Epithelial cell of proximal tubule (primary cell): ENCODE measurements at regions not wholly inside any gene's neighbourhood (a gene's known extent, or its start where the extent isn't known, plus 50 kb on each side); places are given as distances from the start of the nearest gene placed in this dataset.

Experiments used
- DNase-seq: peaks from one replicate; pipeline ENCODE4 v3.0.0-alpha.2; 2011; ENCODE audit warnings: low read depth
- H3K4me3 ChIP-seq: 2 replicates; pipeline ENCODE4 v1.5.1; 2011; ENCODE audit warnings: low read depth, mild to moderate bottlenecking, low read length
- TF ChIP-seq, protein P1 (sequence below): conservative IDR thresholded peaks from 2 replicates; pipeline ENCODE4 v1.5.1; 2012; ENCODE audit warnings: low read depth, mild to moderate bottlenecking, low read length

DNA sequence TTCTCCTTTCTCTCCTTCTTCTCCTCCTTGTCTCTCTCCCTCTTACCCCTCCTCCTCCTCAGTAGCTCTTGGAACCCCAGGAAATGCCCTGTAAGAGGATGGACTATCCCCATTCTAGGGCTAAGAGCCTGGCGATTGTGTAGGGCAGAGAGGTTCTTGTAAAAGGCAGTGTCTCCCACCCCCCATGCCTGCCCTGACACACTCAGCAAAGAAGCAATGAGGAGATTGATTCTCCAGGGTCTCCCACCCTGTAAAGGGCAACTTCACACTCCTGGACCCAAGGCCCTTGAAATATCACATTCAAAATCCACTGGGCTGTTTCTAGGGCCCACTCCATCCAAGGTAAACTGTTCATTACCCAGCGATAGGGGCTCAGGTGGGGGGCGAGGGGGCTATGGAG lies 144.1 kb downstream of the INSIG2 start:
- TF ChIP-seq, protein P1, sequence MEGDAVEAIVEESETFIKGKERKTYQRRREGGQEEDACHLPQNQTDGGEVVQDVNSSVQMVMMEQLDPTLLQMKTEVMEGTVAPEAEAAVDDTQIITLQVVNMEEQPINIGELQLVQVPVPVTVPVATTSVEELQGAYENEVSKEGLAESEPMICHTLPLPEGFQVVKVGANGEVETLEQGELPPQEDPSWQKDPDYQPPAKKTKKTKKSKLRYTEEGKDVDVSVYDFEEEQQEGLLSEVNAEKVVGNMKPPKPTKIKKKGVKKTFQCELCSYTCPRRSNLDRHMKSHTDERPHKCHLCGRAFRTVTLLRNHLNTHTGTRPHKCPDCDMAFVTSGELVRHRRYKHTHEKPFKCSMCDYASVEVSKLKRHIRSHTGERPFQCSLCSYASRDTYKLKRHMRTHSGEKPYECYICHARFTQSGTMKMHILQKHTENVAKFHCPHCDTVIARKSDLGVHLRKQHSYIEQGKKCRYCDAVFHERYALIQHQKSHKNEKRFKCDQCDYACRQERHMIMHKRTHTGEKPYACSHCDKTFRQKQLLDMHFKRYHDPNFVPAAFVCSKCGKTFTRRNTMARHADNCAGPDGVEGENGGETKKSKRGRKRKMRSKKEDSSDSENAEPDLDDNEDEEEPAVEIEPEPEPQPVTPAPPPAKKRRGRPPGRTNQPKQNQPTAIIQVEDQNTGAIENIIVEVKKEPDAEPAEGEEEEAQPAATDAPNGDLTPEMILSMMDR, result no peak
- no peak overlapping the region for H3K4me3 ChIP-seq
- DNase-seq, result no peak

DNA sequence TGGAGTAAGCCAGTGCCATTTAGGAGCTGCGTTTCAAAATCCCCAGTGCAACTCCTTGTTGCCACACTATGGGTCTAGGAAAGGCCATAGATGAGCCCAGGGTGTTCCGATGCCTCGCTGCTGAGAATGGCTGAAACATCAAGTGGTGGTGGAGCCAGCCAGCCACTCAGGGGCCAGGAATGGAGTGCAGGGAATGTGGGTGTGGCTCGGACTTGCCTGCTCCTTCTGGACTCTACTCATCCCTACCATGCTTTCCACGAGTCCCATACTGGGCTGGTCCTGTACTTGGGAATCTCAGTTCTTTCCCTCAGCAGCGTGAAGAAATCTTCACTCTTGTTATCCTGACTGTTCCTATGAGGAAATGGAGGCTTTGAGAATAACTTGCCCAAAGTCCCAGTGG lies 143.5 kb downstream of the INSIG2 start:
- no peak overlapping the region for H3K4me3 ChIP-seq
- no peak for DNase-seq
- TF ChIP-seq, protein P1, result no peak

DNA sequence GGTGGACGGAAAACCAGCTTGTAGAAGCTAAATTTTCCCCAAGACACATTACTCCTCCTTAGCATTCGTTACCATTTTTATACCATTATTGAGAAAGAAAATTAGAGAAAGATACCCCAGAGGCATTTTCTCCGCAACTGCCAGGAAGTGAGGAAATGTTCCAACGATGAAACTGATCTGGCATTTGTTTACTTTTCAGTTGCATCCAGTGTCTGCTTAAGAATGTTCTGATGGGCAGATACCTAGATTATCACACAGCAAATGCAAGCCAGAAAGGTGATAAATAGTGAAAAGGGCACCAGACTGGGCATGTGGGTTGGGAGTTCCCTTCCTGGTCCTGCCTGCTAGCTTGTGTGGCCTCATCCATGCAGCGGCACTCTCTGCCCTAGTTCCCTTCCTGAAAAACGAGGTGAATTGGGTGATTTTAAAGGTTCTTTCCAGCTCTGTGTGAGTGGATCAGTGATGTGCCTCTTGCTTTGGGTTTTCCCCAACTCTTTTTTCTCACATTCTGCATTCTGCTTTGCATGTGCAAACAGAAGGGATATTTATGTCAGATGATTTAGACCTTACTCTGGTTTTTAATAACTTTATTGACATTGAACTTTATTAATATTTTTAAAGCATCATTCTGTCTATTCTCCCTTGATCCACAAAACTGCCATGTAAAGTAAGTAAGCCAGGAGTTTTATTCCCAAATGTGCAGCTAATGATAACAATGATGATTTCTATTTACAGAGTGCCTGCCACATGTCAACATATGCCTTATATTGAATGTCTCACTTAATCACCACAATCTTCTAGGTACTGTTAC lies 139.6 kb downstream of the INSIG2 start:
- no peak for DNase-seq
- TF ChIP-seq, protein P1, result no peak
- H3K4me3 ChIP-seq, result no peak overlapping the region

DNA sequence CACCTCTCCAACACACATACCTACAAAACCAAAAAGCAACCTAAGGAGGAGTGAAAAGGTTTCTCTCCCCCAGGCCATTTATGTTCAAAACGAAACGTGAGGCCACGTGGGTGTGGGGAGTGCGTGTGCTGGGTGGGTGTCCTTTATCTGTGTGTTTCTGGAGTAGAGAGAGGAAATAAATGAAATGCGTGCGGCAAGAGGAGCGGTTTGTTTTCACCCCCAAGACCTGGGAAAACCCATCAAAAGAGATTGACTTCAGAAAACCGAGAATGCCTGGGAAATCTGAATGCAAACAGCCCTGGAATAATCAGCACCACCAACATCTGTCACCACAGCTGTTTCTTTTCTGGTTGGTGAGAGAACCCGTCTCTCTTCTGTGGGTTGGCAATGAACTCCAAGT lies 137.4 kb downstream of the INSIG2 start:
- TF ChIP-seq, protein P1, result no peak
- no peak overlapping the region for H3K4me3 ChIP-seq
- no peak for DNase-seq

DNA sequence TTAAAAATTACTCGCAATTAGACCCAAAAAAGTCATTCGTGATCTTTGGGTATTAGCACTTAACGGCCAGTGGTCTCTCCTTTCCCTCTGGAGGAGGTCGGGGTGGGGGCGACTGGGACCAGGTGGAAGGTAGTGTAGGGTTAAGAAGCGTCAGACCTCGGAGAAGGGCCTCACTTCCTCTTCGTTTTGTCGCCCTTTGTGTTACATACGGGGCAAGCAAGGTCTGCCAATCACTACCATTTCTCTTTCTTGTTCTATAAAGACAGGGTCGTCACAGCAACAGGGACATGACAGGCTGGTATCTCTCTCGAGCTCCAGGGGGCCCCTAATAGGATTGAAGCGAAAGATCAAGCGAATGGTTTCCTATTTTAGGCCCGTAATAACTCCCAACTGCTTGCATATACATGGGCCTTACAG lies 136.6 kb downstream of the INSIG2 start:
- DNase-seq, result no peak
- TF ChIP-seq, protein P1, result no peak
- no peak overlapping the region for H3K4me3 ChIP-seq

DNA sequence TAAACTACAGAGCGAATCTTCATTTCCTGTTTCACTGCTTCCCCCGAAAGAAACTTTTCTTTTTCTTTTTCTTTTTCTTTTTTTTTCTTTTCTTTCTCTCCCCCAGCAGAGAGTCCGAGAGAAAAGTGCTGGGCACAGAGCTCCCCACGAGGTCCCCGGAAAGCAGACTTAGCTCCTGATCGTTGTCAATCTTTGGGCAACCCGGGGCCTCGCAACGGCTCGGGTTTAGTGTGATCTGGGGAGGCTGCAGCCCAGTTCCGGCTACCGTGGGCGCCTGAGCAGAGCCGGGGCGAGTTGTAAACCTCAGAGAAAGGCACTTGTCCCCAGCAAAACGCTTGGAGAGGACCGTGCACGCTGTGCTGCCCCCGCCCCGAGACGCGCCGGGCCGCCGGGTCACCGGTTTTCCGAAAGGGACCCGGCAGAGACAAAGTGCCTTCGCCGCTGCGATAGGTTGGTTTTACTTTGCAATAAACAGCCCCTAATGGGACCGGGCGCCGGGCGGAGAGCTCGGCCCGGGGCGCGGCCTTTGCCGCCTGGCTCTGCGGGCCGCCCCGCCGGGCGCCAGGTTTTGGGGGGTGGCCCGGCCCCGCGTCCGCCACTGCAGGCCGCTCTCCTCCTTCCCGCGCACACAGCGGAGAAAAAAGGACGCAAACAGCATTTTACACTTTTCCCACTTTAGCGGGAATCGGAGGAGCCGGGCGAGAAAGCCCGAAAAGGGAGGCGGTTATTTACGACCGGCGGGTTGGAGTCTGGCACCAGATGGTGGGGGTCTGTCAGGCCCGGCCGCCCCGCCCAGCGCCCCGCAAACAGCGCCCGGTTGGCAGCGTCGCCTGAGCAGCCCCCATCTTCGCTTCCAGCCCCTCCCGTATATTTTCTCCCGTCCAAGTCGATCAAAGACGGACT lies 136.0 kb downstream of the INSIG2 start:
- TF ChIP-seq, protein P1, result no peak
- H3K4me3 ChIP-seq, result peak overlapping the region; percentile 56
- no peak for DNase-seq
